ENCODE measurements at regions not wholly inside any gene's neighbourhood (a gene's known extent, or its start where the extent isn't known, plus 50 kb on each side); places are given as distances from the start of the nearest gene placed in this dataset.
"Not testable (repeated sequence)": the region's sequence is repeated elsewhere in the genome, so short reads cannot be mapped to it uniquely, and the experiment has no call there.

GRCh38 chr15:81924729-81925128, 121.1 kb downstream of the MEX3B start:
- TF ChIP-seq CTCF (IDR thresholded peaks at IDR 0.05; ENCODE audit: borderline replicate concordance, insufficient read depth, low read depth, low read length), result no peak
- H3K4me3 ChIP-seq (ENCODE audit: low read depth, low read length), result no peak overlapping the region

- H3K4me3 ChIP-seq (ENCODE audit: low read depth, low read length), result no peak overlapping the region
- TF ChIP-seq CTCF (IDR thresholded peaks at IDR 0.05; ENCODE audit: borderline replicate concordance, insufficient read depth, low read depth, low read length), result no peak
Observed at GRCh38 chr15:81923561-81924350, 122.1 kb downstream of the MEX3B start.

- TF ChIP-seq CTCF (IDR thresholded peaks at IDR 0.05; ENCODE audit: borderline replicate concordance, insufficient read depth, low read depth, low read length), result no peak
Observed at GRCh38 chr15:81922143-81922542, 123.7 kb downstream of the MEX3B start.

GRCh38 chr15:81921163-81921562, 124.7 kb downstream of the MEX3B start:
- no peak overlapping the region for H3K4me3 ChIP-seq (ENCODE audit: low read depth, low read length)
- TF ChIP-seq CTCF (IDR thresholded peaks at IDR 0.05; ENCODE audit: borderline replicate concordance, insufficient read depth, low read depth, low read length), result no peak

More at GRCh38 chr15:81922143-81922542, 123.7 kb downstream of the MEX3B start:
- H3K4me3 ChIP-seq (ENCODE audit: low read depth, low read length), result no peak overlapping the region

- not testable (repeated sequence) for H3K4me3 ChIP-seq (ENCODE audit: low read depth, low read length)
Observed at GRCh38 chr15:81918767-81919166, 127.1 kb downstream of the MEX3B start.

- H3K4me3 ChIP-seq (ENCODE audit: low read depth, low read length), result no peak overlapping the region
- TF ChIP-seq CTCF (IDR thresholded peaks at IDR 0.05; ENCODE audit: borderline replicate concordance, insufficient read depth, low read depth, low read length), result no peak
Observed at GRCh38 chr15:81916451-81916850, 129.4 kb downstream of the MEX3B start.

- no peak for TF ChIP-seq CTCF (IDR thresholded peaks at IDR 0.05; ENCODE audit: borderline replicate concordance, insufficient read depth, low read depth, low read length)
- no peak overlapping the region for H3K4me3 ChIP-seq (ENCODE audit: low read depth, low read length)
Observed at GRCh38 chr15:81915990-81916389, 129.8 kb downstream of the MEX3B start.
